Astrocyte (in vitro differentiated cells and primary cell): ENCODE measurements at regions not wholly inside any gene's neighbourhood (a gene's known extent, or its start where the extent isn't known, plus 50 kb on each side); places are given as distances from the start of the nearest gene placed in this dataset.

Experiments used
- DNase-seq: peaks from one replicate; pipeline ENCODE4 v3.0.0-alpha.2; 2010; ENCODE audit warnings: low read depth
- FAIRE-seq: peaks from 2 replicates; lab custom pipeline; 2011; peaks lifted over from hg19 to GRCh38; lab: Jason Lieb, UNC
- H2AFZ ChIP-seq: 2 replicates; pipeline ENCODE4 v1.6.0; 2012; ENCODE audit warnings: low read depth, low read length, inconsistent platforms
- H3K27ac ChIP-seq: 2 replicates; pipeline ENCODE4 v1.5.1; 2011; ENCODE audit warnings: low read depth, low read length, inconsistent platforms
- H3K27me3 ChIP-seq: 2 replicates; pipeline ENCODE4 v1.6.0; 2011; ENCODE audit warnings: low read length, inconsistent platforms; ENCODE audit not compliant: insufficient read depth
- H3K36me3 ChIP-seq: 2 replicates; pipeline ENCODE4 v1.5.1; 2011; ENCODE audit warnings: low read length, inconsistent platforms; ENCODE audit not compliant: insufficient read depth
- H3K4me1 ChIP-seq: 2 replicates; pipeline ENCODE4 v1.5.1; 2011; ENCODE audit warnings: low read length, inconsistent platforms; ENCODE audit not compliant: insufficient read depth
- H3K4me2 ChIP-seq: 2 replicates; pipeline ENCODE4 v1.6.0; 2012; ENCODE audit warnings: low read length, inconsistent platforms
- H3K4me3 ChIP-seq: 2 replicates; pipeline ENCODE4 v1.5.1; 2011; ENCODE audit warnings: low read depth, mild to moderate bottlenecking, low read length, inconsistent platforms; ENCODE audit not compliant: insufficient read depth
- H3K79me2 ChIP-seq: 2 replicates; pipeline ENCODE4 v1.6.0; 2012; ENCODE audit warnings: mild to moderate bottlenecking, low read length, inconsistent platforms; ENCODE audit not compliant: insufficient read depth
- H3K9ac ChIP-seq: 2 replicates; pipeline ENCODE4 v1.6.0; 2012; ENCODE audit warnings: mild to moderate bottlenecking, low read length, inconsistent platforms
- H3K9me3 ChIP-seq: 2 replicates; pipeline ENCODE4 v1.5.1; 2012; ENCODE audit warnings: low read depth, mild to moderate bottlenecking, low read length, inconsistent platforms; ENCODE audit not compliant: insufficient read depth
- H4K20me1 ChIP-seq: 2 replicates; pipeline ENCODE4 v1.6.0; 2012; ENCODE audit warnings: low read length, inconsistent platforms; ENCODE audit not compliant: insufficient read depth
- H3K27ac Mint-ChIP-seq: one replicate; pipeline ENCODE4 v1.8.0; 2021; ENCODE audit warnings: mild to moderate bottlenecking, mixed read lengths; ENCODE audit not compliant: unreplicated experiment
- H3K27me3 Mint-ChIP-seq: one replicate; pipeline ENCODE4 v1.8.0; 2021; ENCODE audit warnings: low read depth, mixed read lengths; ENCODE audit not compliant: unreplicated experiment
- H3K36me3 Mint-ChIP-seq: one replicate; pipeline ENCODE4 v1.8.0; 2021; ENCODE audit warnings: low read depth, mixed read lengths; ENCODE audit not compliant: unreplicated experiment
- H3K4me1 Mint-ChIP-seq: one replicate; pipeline ENCODE4 v1.8.0; 2021; ENCODE audit warnings: low read depth, mixed read lengths; ENCODE audit not compliant: unreplicated experiment
- H3K4me3 Mint-ChIP-seq: one replicate; pipeline ENCODE4 v1.8.0; 2021; ENCODE audit warnings: mild to moderate bottlenecking, moderate library complexity, mixed read lengths; ENCODE audit not compliant: unreplicated experiment
- H3K9me3 Mint-ChIP-seq: one replicate; pipeline ENCODE4 v1.8.0; 2021; ENCODE audit warnings: mild to moderate bottlenecking, mixed read lengths; ENCODE audit not compliant: unreplicated experiment
- EZH2 ChIP-seq: IDR thresholded peaks from 2 replicates; pipeline ENCODE4 v1.6.1; 2012; ENCODE audit warnings: mild to moderate bottlenecking, low read length, inconsistent platforms; ENCODE audit not compliant: insufficient read depth
- TF ChIP-seq, protein P1 (sequence below): IDR thresholded peaks from 2 replicates; pipeline ENCODE4 v1.5.1; 2011; ENCODE audit warnings: low read depth, mild to moderate bottlenecking, inconsistent platforms, low read length, moderate library complexity; ENCODE audit not compliant: insufficient read depth

DNA sequence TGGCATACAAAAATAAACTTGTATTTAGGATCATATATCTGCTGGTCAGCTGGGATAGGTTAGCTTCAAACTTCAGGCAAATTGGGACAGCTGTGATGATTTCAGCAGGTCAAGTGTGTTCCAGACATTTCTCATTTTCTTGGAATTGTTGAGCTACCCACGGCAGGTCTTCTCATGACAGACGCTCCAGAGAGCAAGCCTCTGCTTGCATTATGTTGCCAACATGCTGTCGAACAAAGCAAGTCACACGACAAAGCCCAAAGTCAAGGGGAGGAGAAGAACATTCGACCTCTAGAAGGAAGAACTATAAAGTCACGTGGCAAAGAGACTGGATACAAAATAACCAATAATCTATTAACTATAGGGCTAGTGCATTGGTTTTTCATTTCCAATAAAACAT is 103.5 kb downstream of the RAB18 start:
- H3K36me3 Mint-ChIP-seq = peaks cover under 1% of the 10 kb centered on the region
- no peak overlapping the region for H3K9ac ChIP-seq
- H3K4me3 Mint-ChIP-seq = no peak overlapping the region
- no peaks in the 10 kb centered on the region for H3K79me2 ChIP-seq
- H3K36me3 ChIP-seq = no peaks in the 10 kb centered on the region
- no peaks in the 10 kb centered on the region for H3K27me3 ChIP-seq
- no peaks in the 10 kb centered on the region for H3K27me3 Mint-ChIP-seq
- H3K4me2 ChIP-seq = no peak overlapping the region
- H4K20me1 ChIP-seq = no peaks in the 10 kb centered on the region
- DNase-seq (no peak), FAIRE-seq (no peak)
- no peak overlapping the region for H2AFZ ChIP-seq
- TF ChIP-seq, protein P1, sequence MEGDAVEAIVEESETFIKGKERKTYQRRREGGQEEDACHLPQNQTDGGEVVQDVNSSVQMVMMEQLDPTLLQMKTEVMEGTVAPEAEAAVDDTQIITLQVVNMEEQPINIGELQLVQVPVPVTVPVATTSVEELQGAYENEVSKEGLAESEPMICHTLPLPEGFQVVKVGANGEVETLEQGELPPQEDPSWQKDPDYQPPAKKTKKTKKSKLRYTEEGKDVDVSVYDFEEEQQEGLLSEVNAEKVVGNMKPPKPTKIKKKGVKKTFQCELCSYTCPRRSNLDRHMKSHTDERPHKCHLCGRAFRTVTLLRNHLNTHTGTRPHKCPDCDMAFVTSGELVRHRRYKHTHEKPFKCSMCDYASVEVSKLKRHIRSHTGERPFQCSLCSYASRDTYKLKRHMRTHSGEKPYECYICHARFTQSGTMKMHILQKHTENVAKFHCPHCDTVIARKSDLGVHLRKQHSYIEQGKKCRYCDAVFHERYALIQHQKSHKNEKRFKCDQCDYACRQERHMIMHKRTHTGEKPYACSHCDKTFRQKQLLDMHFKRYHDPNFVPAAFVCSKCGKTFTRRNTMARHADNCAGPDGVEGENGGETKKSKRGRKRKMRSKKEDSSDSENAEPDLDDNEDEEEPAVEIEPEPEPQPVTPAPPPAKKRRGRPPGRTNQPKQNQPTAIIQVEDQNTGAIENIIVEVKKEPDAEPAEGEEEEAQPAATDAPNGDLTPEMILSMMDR = no peak
- TF ChIP-seq EZH2 = no peak
- H3K4me3 ChIP-seq = no peak overlapping the region
- no peak overlapping the region for H3K27ac Mint-ChIP-seq
- no peaks in the 10 kb centered on the region for H3K9me3 Mint-ChIP-seq
- no peaks in the 10 kb centered on the region for H3K4me1 ChIP-seq
- H3K4me1 Mint-ChIP-seq = no peaks in the 10 kb centered on the region
- no peak overlapping the region for H3K27ac ChIP-seq
- no peaks in the 10 kb centered on the region for H3K9me3 ChIP-seq

DNA sequence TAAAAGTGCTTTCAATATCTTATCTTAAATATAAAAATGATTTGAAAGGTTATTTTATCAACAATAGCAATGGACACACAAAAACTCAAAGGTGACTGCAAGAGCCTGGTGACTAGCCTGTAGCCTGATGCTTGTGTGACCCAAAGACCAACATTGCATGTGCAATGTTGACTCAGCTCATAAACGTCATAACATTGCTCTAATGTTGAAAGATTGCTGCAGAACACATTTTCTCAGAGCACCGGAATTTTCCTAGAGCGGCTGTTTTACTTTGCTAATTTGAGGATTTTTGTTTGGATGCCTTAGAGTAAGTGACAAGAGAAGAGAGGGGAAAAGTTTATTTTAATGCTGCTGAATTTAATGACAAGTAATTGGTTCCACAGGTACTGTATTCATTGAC is 107.1 kb downstream of the RAB18 start:
- Histone ChIP-seq H4K20me1 (no peaks in the 10 kb centered on the region), H3K9me3 (no peaks in the 10 kb centered on the region), H3K9ac (no peak overlapping the region), H3K27me3 (no peaks in the 10 kb centered on the region), H3K27ac (no peak overlapping the region), H2AFZ (no peak overlapping the region), H3K79me2 (no peaks in the 10 kb centered on the region), H3K4me1 (no peaks in the 10 kb centered on the region), H3K36me3 (no peaks in the 10 kb centered on the region), H3K4me3 (no peak overlapping the region), H3K4me2 (no peak overlapping the region)
- Mint-ChIP-seq H3K36me3 (peaks cover 3% of the 10 kb centered on the region), H3K9me3 (no peaks in the 10 kb centered on the region), H3K4me3 (no peak overlapping the region), H3K27me3 (no peaks in the 10 kb centered on the region), H3K4me1 (peaks cover 12% of the 10 kb centered on the region), H3K27ac (no peak overlapping the region)
- DNase-seq (peak; percentile 7), FAIRE-seq (no peak)
- TF ChIP-seq, protein P1 = no peak
- no peak for TF ChIP-seq EZH2

DNA sequence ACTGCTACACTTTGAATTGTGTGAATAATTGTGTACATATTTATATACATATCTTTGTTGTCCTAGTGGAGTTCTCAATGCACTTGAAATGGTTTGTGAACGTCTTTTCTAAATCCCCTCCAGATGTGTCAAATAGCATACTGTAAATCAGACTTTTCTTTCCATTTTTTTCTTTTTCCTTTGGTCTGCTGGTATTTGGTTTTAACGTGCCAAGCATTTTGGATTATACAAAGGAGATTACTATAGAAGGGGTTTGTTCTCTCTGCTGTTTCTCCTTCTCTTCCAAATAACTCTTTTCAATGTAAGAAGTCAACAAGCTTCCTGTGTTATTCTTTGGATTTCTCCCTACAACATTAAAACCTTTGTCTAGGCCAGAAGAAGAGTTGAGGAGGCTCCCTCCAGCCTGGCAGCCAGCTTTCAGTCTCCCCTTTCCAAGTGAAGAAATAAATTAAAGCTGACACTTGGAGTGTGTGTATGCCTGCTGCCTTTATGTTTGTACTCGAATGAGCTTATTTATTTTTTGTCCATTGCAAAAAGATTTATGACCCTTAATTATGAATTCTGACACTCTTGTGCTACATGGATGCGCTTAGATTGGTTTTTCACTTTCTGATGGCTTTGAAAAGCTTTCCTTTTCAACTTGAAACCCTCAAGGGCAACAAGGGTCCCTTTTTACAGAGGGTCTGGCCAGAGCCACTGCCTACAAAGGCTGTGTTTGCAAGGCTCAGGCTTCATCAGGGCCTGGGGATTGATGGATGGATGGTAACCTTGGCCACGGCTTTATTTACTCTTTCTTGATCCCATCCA is 107.8 kb downstream of the RAB18 start:
- no peaks in the 10 kb centered on the region for H3K27me3 Mint-ChIP-seq
- H3K9me3 ChIP-seq = no peaks in the 10 kb centered on the region
- H3K4me1 ChIP-seq = no peaks in the 10 kb centered on the region

More for the DNA sequence above, 107.8 kb downstream of the RAB18 start:
- FAIRE-seq = no peak
- H3K27ac ChIP-seq = no peak overlapping the region
- Mint-ChIP-seq H3K4me1 (peaks cover 12% of the 10 kb centered on the region), H3K27ac (no peak overlapping the region), H3K9me3 (no peaks in the 10 kb centered on the region), H3K36me3 (peaks cover 3% of the 10 kb centered on the region), H3K4me3 (no peak overlapping the region)
- TF ChIP-seq, protein P1 = no peak
- no peak for TF ChIP-seq EZH2
- no peak overlapping the region for H2AFZ ChIP-seq
- no peaks in the 10 kb centered on the region for H3K36me3 ChIP-seq
- no peak overlapping the region for H3K4me3 ChIP-seq
- no peak overlapping the region for H3K9ac ChIP-seq
- DNase-seq = no peak
- no peak overlapping the region for H3K4me2 ChIP-seq
- H3K27me3 ChIP-seq = no peaks in the 10 kb centered on the region
- H4K20me1 ChIP-seq = no peaks in the 10 kb centered on the region
- H3K79me2 ChIP-seq = no peaks in the 10 kb centered on the region
